HUES48 (cell line): ENCODE measurements at regions not wholly inside any gene's neighbourhood (a gene's known extent, or its start where the extent isn't known, plus 50 kb on each side); places are given as distances from the start of the nearest gene placed in this dataset.

Experiments used
- H3K27ac ChIP-seq: one replicate; pipeline ENCODE4 v1.7.0; 2013; ENCODE audit warnings: low read depth, low read length, inconsistent platforms
- H3K27me3 ChIP-seq: 2 replicates; pipeline ENCODE4 v1.6.1; 2013; ENCODE audit warnings: mild to moderate bottlenecking, low read length; ENCODE audit not compliant: control insufficient read depth, insufficient read depth
- H3K36me3 ChIP-seq: 2 replicates; pipeline ENCODE4 v1.6.1; 2013; ENCODE audit warnings: low read length; ENCODE audit not compliant: control insufficient read depth, insufficient read depth
- H3K4me1 ChIP-seq: 2 replicates; pipeline ENCODE4 v1.6.1; 2013; ENCODE audit warnings: mild to moderate bottlenecking, low read length; ENCODE audit not compliant: control insufficient read depth, insufficient read depth
- H3K4me3 ChIP-seq: 2 replicates; pipeline ENCODE4 v1.5.1; 2013; ENCODE audit warnings: mild to moderate bottlenecking, low read depth, low read length
- H3K9ac ChIP-seq: 2 replicates; pipeline ENCODE4 v1.6.1; 2013; ENCODE audit warnings: mild to moderate bottlenecking, low read depth, low read length, moderate library complexity
- H3K9me3 ChIP-seq: 2 replicates; pipeline ENCODE4 v1.6.1; 2013; ENCODE audit warnings: low read length; ENCODE audit not compliant: control insufficient read depth, insufficient read depth

DNA sequence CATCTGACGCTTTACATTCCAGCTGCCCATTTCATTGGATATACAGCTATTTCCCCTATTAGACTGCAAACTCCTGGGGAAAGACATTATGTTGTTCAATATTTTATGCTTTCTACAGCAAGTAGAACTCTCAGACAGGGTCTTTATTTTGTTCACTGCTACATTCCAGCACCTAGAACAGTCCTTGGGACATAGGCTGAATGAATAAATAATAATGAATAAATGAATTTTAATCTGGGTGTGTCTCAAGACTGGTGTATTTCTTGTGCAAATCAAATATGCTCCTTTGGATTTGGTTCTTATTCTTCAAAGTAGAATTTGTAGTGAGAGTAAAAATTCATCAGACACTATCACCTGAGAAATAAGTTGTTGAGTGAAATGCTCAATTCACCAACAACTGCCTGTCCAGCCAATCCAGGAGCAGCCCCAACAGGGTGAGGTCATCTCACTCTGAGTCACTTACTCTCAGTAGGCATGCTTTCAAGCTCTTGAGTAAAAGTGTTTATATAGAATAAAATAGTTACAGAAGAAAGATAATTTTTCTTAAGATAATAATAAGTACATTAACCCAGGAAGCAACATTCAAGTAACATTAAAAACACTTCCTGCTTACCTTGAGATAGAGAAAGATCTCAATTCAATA, 287.5 kb upstream of the NPVF start:
- no peaks in the 10 kb centered on the region for H3K36me3 ChIP-seq
- H3K4me3 ChIP-seq = no peak overlapping the region
- no peaks in the 10 kb centered on the region for H3K4me1 ChIP-seq
- H3K27ac ChIP-seq = no peak overlapping the region
- H3K9ac ChIP-seq = no peak overlapping the region
- H3K27me3 ChIP-seq = no peaks in the 10 kb centered on the region
- H3K9me3 ChIP-seq = no peaks in the 10 kb centered on the region

GRCh38 chr7:25517906-25518305, 289.6 kb upstream of the NPVF start:
- H3K4me1 ChIP-seq = no peaks in the 10 kb centered on the region
- H3K36me3 ChIP-seq = no peaks in the 10 kb centered on the region
- no peaks in the 10 kb centered on the region for H3K27me3 ChIP-seq
- no peak overlapping the region for H3K27ac ChIP-seq
- H3K4me3 ChIP-seq = no peak overlapping the region
- no peaks in the 10 kb centered on the region for H3K9me3 ChIP-seq
- no peak overlapping the region for H3K9ac ChIP-seq

- no peaks in the 10 kb centered on the region for H3K9me3 ChIP-seq
- H3K36me3 ChIP-seq = no peaks in the 10 kb centered on the region
- no peak overlapping the region for H3K27ac ChIP-seq
- H3K4me1 ChIP-seq = no peaks in the 10 kb centered on the region
- no peak overlapping the region for H3K4me3 ChIP-seq
- no peak overlapping the region for H3K9ac ChIP-seq
- no peaks in the 10 kb centered on the region for H3K27me3 ChIP-seq
Observed at GRCh38 chr7:25520017-25520416, 291.7 kb upstream of the NPVF start.

DNA sequence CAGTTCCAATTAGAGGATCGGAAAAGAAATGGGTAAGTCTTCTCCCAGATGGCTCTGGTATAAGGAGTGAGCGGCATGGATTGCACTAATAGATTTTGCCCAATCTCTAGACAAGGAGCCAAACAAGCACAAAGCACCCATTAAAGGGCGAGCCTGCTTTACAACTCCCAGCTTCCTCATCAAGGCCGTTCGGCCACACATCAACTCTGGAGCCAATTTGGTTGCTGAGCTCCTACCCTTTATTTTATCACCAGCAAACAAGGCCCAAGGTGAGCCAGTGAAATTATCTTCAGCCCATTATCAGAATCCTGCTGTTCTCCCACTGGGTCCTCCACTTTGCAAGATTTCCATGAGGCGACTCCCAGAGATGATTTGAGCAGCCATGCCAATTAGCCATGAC, 292.2 kb upstream of the NPVF start:
- Histone ChIP-seq H3K4me1 (no peaks in the 10 kb centered on the region), H3K27me3 (no peaks in the 10 kb centered on the region), H3K36me3 (no peaks in the 10 kb centered on the region), H3K9ac (no peak overlapping the region), H3K9me3 (no peaks in the 10 kb centered on the region), H3K27ac (no peak overlapping the region), H3K4me3 (no peak overlapping the region)

DNA sequence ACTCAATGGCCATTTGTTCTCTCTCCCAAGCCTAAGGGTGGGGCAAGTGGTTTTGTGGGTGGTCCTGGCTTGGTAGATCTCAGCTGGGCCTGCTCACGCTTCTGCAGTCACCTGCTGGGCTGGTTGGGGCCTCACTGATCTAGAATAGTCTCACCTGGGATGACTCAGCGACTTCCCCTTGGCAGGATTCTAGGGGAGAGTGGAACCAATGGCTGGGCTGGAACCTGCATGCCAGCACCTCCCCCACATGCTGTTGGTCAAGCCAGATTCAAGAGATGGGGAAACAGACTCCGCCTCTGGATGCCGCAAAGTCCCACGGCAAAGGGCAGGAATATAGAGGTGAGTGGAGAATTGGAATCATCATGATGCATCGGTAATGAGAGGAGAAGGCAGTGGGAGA, 292.9 kb upstream of the NPVF start:
- no peaks in the 10 kb centered on the region for H3K9me3 ChIP-seq
- H3K9ac ChIP-seq = no peak overlapping the region
- no peak overlapping the region for H3K4me3 ChIP-seq
- no peaks in the 10 kb centered on the region for H3K36me3 ChIP-seq
- no peaks in the 10 kb centered on the region for H3K27me3 ChIP-seq
- no peak overlapping the region for H3K27ac ChIP-seq
- H3K4me1 ChIP-seq = no peaks in the 10 kb centered on the region

DNA sequence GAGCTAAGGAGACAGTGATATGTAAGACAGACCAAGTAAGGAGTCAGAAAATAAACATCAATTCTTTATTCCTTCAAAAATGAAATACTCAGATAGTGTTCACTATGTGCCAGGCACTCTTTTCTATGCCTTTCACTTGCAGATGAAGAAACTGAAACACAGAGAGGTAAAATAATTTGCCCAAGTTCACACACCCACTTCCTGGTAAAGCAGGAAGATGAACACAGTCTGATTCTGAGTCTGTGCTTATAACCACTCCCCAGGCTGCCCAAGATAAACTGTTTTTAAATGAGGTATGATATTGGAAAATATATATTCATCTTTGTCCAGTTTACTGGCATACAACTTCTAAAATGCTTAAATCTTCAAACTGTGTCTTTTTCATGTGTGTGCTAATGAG, 294.4 kb upstream of the NPVF start:
- Histone ChIP-seq H3K9ac (no peak overlapping the region), H3K27me3 (no peaks in the 10 kb centered on the region), H3K9me3 (no peaks in the 10 kb centered on the region), H3K36me3 (no peaks in the 10 kb centered on the region), H3K27ac (no peak overlapping the region), H3K4me3 (no peak overlapping the region), H3K4me1 (no peaks in the 10 kb centered on the region)

DNA sequence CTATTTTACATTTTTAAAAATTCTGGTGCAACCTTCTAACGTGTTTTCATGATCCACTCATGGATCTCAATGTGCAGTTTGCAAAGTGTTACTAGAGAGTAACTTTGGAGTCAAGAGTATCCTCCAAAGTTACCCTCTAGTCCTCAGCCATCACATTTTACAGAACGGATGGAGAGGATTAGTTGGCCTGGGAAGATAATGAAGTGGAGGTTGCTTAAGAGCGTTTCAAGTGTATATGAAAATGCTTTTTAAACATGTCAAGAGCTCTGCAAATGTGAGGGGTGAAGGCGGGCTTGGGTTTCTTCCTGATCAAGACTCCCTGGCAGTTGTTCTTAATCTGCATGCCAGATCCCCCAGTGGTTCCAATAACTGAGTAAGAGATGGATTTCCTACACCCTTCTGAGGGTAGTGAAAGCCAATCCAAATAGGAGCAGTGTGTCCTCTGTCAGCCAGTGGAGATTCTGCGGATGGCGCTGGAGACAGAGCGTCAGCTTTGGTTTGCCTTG, 299.4 kb upstream of the NPVF start:
- no peak overlapping the region for H3K9ac ChIP-seq
- H3K27ac ChIP-seq = no peak overlapping the region
- H3K4me3 ChIP-seq = no peak overlapping the region
- H3K27me3 ChIP-seq = no peaks in the 10 kb centered on the region
- no peaks in the 10 kb centered on the region for H3K9me3 ChIP-seq
- H3K4me1 ChIP-seq = no peaks in the 10 kb centered on the region
- no peaks in the 10 kb centered on the region for H3K36me3 ChIP-seq

DNA sequence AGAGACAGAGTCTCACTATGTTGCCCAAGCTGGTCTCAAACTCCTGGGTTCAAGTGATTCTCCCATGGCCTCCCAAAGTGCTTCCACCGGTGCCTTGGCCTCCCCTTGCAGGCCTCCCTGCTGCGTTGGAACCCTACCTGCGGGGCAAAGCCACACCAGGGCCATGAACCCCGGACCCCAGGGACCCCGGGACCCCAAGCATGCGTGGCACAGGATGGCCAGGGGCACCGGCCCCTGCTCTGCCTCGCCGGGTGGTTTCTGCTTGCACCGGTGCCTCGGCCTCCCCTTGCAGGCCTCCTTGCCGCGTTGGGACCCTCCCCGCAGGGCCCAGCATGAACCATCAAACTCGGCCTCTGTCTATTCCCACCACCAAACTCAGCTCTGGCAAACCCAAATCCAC, 301.0 kb upstream of the NPVF start:
- H3K9me3 ChIP-seq = no peaks in the 10 kb centered on the region
- H3K27me3 ChIP-seq = no peaks in the 10 kb centered on the region
- no peaks in the 10 kb centered on the region for H3K36me3 ChIP-seq

DNA sequence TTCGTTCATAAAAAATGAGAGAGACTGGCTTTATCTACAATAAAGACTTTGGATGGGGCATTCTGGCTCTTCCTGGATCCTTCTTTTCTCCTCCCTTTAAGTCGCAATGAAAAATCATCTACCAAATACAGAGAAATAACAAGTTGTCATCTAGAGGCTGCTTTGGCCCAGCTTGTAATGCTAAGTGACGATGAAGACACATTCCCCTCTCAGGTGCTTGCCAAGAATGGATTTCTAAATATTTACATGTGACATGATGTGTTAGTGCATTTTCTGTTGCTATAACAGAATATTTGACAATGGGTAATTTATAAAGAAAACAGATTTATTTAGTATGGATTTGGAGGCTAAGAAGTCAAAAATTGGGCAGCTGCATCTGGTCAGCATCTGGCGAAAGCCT, 308.6 kb upstream of the NPVF start:
- Histone ChIP-seq H3K4me1 (no peaks in the 10 kb centered on the region), H3K4me3 (no peak overlapping the region), H3K9ac (no peak overlapping the region), H3K27ac (no peak overlapping the region), H3K27me3 (no peaks in the 10 kb centered on the region), H3K36me3 (no peaks in the 10 kb centered on the region), H3K9me3 (no peaks in the 10 kb centered on the region)

More for the DNA sequence above, 301.0 kb upstream of the NPVF start:
- no peak overlapping the region for H3K4me3 ChIP-seq
- H3K9ac ChIP-seq = no peak overlapping the region
- no peaks in the 10 kb centered on the region for H3K4me1 ChIP-seq
- no peak overlapping the region for H3K27ac ChIP-seq

- Histone ChIP-seq H3K4me1 (no peaks in the 10 kb centered on the region), H3K27ac (no peak overlapping the region), H3K9ac (no peak overlapping the region), H3K4me3 (no peak overlapping the region), H3K36me3 (no peaks in the 10 kb centered on the region), H3K9me3 (no peaks in the 10 kb centered on the region), H3K27me3 (no peaks in the 10 kb centered on the region)
Observed at GRCh38 chr7:25537662-25538375, 309.5 kb upstream of the NPVF start.

DNA sequence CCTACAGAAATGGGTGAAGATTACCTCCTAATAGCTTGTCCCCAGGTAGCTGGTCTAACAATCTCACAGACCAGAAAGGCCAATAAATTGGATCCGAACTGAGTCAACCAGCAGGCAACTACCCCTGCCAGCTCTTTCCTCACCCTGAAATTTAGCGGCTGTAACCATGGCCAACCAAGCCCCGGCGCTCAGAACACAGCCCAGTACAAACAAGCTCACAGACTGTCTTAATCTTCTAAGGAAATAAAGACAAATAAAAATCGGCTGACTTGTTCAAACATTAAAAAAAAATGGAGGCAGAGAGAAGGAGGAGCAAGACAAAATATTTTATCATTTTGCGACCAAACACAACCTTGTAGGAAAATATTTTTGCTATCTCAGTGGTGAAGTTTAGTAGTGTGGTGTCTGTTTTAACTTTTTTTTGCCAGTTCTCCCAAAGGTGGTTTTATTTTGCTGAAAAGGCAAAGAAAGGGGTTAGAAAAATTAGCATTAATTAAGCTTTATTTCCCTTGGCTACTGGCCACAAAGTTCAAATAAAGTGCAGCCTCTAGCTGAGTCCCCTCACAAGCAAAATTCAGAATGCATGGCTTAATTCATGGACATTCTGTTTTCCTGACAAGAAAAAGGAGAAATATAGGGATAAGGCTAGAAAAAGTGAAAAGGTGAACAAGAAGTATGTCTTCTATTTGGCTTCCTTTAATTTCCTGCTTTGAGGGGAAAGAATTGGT, 313.0 kb upstream of the NPVF start:
- Histone ChIP-seq H3K4me1 (no peaks in the 10 kb centered on the region), H3K27ac (no peak overlapping the region), H3K9me3 (no peaks in the 10 kb centered on the region), H3K36me3 (no peaks in the 10 kb centered on the region), H3K9ac (no peak overlapping the region), H3K4me3 (no peak overlapping the region), H3K27me3 (no peaks in the 10 kb centered on the region)
